Heart left ventricle (tissue), 13 donors: ENCODE measurements at regions not wholly inside any gene's neighbourhood (a gene's known extent, or its start where the extent isn't known, plus 50 kb on each side); places are given as distances from the start of the nearest gene placed in this dataset.

Experiments
- POLR2A ChIP-seq, 2 donors: fragments of 450-650 bp; IDR thresholded peaks; one replicate each; pipeline ENCODE4 v1.6.1; 2017; ENCODE audit warnings: antibody characterized with exemption in 2 of 2, mild to moderate bottlenecking in 2 of 2, moderate library complexity in 2 of 2
- TF ChIP-seq, protein P1 (sequence below), 12 donors: fragments of 200-600 bp; sonication (generic) in 4 of 12; IDR thresholded peaks; one replicate each; pipeline versions ENCODE4 v1.5.0 to v1.8.0; 2018 to 2022; ENCODE audit warnings: antibody characterized with exemption in 12 of 12, mild to moderate bottlenecking in 5 of 12
- donor health status: ischemic (EF 13 %, LVEDD 7.1; RV severe dilation, severe dysfunction).
- donor health status: DM: no; HTN: yes; CAD: no.
- donor health status: DM: no; HTN: no; CAD: no.
- donor health status: ischemic (EF 25% LVEDD 6.9; RV normal size, moderate dysfunction).
- donor health status: ischemic (EF 25% LVEDD 5.7; RV mildly dilated, moderate dysfunction).
- donor health status: ischemic (EF 35%, LVEDD 5.7; RV mildly dilated, moderate dysfunction).
- donor health status: nonischemic (EF 11% LVEDD 7.7; RV severe dilation, severe dysfunction).
- donor health status: DM: yes; HTN: yes; CAD: no.
- donor health status: PGD.
- donor health status: ischemic (EF 29% LVEDD 5.4; RV normal size, mild dysfunction).
- donor health status: nonischemic (EF 23%, LVEDD 6.1; RV moderate dilation, normal function).

GRCh38 chr5:78718824-78719223 lies 70.3 kb upstream of the LHFPL2 start:
- TF ChIP-seq, protein P1, sequence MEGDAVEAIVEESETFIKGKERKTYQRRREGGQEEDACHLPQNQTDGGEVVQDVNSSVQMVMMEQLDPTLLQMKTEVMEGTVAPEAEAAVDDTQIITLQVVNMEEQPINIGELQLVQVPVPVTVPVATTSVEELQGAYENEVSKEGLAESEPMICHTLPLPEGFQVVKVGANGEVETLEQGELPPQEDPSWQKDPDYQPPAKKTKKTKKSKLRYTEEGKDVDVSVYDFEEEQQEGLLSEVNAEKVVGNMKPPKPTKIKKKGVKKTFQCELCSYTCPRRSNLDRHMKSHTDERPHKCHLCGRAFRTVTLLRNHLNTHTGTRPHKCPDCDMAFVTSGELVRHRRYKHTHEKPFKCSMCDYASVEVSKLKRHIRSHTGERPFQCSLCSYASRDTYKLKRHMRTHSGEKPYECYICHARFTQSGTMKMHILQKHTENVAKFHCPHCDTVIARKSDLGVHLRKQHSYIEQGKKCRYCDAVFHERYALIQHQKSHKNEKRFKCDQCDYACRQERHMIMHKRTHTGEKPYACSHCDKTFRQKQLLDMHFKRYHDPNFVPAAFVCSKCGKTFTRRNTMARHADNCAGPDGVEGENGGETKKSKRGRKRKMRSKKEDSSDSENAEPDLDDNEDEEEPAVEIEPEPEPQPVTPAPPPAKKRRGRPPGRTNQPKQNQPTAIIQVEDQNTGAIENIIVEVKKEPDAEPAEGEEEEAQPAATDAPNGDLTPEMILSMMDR (IDR thresholded peaks at IDR 0.05) = no peak
- no peak for TF ChIP-seq POLR2A (IDR thresholded peaks at IDR 0.05)
